ENCODE measurements at regions not wholly inside any gene's neighbourhood (a gene's known extent, or its start where the extent isn't known, plus 50 kb on each side); places are given as distances from the start of the nearest gene placed in this dataset.
A peak's percentile ranks its signal among the peaks of the same experiment; 100 is the strongest.

DNA sequence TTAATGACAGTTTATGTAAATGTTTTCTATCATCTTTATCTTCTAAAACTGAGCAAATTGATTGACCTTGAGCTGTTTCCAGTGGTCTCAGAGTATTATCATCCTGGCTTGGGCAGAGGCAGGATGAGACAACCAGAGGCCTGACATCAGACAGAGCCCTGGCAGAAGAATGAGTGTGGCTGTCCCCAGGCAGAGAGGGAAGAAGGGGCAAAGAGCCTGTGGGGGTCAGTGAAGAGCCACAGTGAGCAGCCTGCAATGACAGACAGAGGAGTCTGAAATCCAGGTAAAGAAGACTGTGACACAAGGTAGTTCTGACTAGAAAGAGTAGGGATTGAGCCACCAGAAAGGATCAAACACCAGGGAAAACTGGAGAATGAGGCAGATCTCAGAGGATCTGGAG is 182.4 kb upstream of the ARSJ start:
- DNase-seq (ENCODE audit: low read depth in 3 of 3, low spot score in 2 of 3) = no peak

DNA sequence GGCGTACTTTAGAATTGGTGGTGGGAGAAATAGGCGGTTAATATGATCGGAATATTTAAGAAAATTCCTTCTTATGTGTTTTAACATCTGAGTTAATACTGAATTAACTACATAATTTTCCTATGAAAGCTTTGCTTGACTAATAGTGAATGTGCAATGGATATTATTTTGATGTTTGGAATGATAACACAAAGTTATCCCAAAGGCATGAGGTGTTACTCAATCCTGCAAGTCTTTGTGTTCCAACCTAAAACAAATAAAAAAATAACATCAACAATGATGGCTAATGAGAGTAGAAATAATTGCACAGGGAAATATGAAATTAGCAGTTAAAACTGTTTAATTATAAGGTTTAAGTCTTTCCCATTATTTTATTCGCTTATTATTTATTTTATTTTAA is 183.6 kb upstream of the ARSJ start:
- no peak for DNase-seq (ENCODE audit: low read depth in 3 of 3, low spot score in 2 of 3)

DNA sequence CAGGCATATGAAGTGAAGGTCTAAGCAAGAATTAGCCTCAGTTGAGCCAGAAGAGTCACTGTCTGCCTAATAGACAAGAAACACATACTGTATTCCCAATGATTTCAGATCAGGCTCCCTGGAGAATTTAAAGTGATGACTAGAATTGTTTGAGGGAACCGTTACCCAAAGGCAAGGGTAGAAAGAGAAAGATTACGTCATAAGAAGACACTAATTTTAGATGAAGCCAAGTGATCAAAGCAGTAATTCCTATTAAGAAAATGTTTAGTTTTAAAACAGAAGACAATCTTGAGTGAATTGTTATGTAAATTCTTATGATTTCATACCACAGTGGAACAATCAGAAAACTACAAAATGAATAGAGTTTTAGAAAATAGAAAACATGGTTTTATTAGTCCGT is 194.5 kb upstream of the ARSJ start:
- no peak for DNase-seq (ENCODE audit: low read depth in 3 of 3, low spot score in 2 of 3)

DNA sequence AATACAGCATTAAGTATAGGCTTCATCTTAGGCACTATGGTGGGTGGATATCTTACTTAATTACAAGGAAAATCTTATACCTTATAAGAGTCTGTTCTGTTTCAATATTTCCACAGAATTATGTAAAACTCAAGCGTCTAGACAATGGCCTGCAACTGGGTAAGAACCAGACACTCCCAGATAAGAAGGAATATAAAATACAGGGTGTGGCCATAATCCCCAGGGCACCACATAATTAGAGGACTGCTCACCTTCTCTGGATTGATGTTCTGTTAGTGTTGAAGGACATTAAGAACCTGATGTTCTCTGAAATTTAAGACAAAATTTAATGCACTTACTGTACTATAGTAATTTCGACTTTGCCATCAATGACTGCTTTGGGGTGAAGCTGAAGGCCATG is 198.2 kb upstream of the ARSJ start:
- DNase-seq (ENCODE audit: low read depth in 3 of 3, low spot score in 2 of 3) = no peak

- DNase-seq (ENCODE audit: low read depth in 3 of 3, low spot score in 2 of 3) = no peak
Measured at GRCh38 chr4:114178392-114178791, 198.9 kb upstream of the ARSJ start.

DNA sequence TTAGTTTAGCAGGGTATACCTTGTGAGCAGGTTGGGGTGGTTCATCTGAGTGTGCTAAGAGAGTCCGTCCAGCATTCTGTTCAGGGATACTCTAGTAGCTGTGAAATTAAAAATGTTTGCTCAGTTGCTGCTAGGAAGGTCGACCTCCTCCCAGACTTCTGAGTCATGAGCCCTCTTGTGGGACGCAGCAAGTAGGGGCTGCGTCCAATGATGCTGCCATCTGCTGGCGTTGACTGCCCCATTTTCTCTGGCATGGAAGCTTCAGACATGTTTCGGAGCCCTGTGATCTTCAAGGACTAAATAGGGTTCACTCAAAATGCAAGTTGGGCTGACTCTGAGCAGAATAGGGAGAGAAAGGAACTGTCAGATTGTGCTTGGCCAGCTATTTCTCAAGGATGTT is 201.0 kb upstream of the ARSJ start:
- peak in 1 of 3 donors; percentile 12 for DNase-seq (ENCODE audit: low read depth in 3 of 3, low spot score in 2 of 3)

GRCh38 chr4:114184901-114185300 is 205.5 kb upstream of the ARSJ start:
- no peak for DNase-seq (ENCODE audit: low read depth in 3 of 3, low spot score in 2 of 3)

- DNase-seq (ENCODE audit: low read depth in 3 of 3, low spot score in 2 of 3) = no peak
Measured at GRCh38 chr4:114187592-114187991, 208.1 kb upstream of the ARSJ start.

DNA sequence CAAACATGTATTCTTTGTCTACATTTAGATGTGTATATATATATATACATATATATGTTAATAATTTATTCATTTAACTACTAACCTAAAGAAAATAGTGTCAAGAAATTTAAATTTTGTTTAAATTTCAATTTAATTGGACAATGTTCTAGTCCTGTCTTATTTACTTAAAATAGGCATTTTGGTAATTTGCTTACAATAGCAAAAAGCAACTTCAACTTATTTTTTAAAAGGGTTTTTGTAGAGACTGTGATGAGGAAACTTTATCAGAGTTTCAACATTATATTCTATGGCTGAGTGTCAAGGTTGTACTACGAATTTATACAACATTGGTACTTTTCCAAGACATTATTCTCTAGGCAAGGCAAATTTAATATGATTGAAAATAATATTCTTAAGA is 212.0 kb upstream of the ARSJ start:
- no peak for DNase-seq (ENCODE audit: low read depth in 3 of 3, low spot score in 2 of 3)

DNA sequence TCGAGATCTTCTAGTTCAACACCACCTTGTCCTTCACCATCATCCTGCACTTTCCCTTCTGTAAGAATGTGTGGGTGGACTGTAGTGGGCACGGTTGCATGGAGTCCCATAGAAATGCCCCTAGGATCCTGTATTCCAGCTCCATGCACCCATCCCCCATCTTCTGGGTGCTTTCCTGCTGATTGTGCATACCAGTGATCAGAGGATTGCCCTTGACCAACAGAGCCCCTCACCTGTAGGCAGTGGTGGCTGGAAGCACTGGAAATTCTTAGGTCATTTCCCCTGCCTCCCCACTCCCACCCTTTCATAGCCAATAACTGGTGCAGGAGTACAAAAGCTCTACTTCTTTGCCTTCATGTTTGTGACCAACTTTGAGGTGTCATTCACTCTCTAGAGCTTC is 213.4 kb upstream of the ARSJ start:
- DNase-seq (ENCODE audit: low read depth in 3 of 3, low spot score in 2 of 3) = no peak

GRCh38 chr4:114193624-114194399 is 214.4 kb upstream of the ARSJ start:
- DNase-seq (ENCODE audit: low read depth in 3 of 3, low spot score in 2 of 3) = no peak

DNA sequence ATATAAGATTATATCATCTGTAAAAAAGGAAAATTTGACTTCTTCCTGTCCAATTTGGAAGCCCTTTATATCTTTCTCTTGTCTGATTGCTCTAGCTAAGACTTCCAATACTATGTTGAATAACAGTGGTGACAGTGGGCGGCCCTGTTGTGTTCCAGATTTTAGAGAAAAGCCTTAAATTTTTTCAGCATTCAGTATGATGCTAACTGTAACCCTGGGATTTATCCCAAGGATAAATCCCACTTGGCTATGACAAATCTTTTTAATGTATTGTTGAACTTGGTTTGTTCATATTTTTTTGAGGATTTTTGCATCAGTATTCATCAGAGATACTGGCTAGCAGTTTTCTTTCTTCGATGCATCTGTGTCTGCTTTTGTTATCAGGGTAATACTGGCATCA is 217.2 kb upstream of the ARSJ start:
- no peak for DNase-seq (ENCODE audit: low read depth in 3 of 3, low spot score in 2 of 3)

DNA sequence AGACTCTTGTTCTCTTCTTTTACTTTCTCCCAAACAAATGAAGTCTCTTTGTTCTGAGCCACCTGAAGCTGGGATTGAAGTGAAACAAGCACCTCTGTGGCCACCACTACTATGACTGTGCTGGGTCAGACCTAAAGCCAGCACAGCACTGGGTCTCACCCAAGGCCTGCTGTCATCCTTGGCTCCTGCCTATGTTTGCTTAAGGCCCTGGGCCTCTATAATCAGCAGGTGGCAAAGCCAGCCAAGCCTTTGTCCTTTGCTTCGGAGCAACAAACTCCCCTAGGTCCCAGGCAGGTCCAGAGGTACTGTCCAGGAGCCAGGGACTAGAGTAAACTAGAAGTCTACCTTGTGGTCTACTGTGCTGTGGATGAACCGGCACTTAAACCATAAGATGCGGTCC is 220.6 kb upstream of the ARSJ start:
- no peak for DNase-seq (ENCODE audit: low read depth in 3 of 3, low spot score in 2 of 3)

- DNase-seq (ENCODE audit: low read depth in 3 of 3, low spot score in 2 of 3) = no peak
Measured at GRCh38 chr4:114205261-114205660, 225.8 kb upstream of the ARSJ start.

GRCh38 chr4:114208574-114209151 is 229.2 kb upstream of the ARSJ start:
- DNase-seq (ENCODE audit: low read depth in 3 of 3, low spot score in 2 of 3) = no peak

GRCh38 chr4:114209584-114209983 is 230.1 kb upstream of the ARSJ start:
- no peak for DNase-seq (ENCODE audit: low read depth in 3 of 3, low spot score in 2 of 3)

GRCh38 chr4:114211556-114211955 is 232.1 kb upstream of the ARSJ start:
- no peak for DNase-seq (ENCODE audit: low read depth in 3 of 3, low spot score in 2 of 3)

GRCh38 chr4:114217150-114217817 is 237.8 kb upstream of the ARSJ start:
- no peak for DNase-seq (ENCODE audit: low read depth in 3 of 3, low spot score in 2 of 3)

GRCh38 chr4:114223580-114223979 is 244.1 kb upstream of the ARSJ start:
- no peak for DNase-seq (ENCODE audit: low read depth in 3 of 3, low spot score in 2 of 3)

DNA sequence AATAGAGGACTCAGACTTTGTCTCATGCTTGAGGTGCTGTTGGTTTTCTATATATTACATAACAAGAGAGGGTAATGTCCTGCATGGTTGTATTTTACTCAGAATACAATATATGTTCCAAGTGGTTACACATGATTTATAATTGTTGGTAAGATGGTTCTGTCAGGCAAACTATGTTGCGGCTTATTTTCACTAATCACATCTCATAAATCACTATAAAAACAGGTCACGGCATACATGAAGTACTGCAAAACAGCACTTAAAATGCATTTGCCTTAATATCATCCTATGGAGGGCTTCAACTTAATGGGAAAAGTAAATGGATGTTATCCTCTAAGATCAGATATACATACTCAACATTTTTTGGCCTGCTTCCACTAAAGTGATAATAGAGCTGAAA is 246.0 kb upstream of the ARSJ start:
- no peak for DNase-seq (ENCODE audit: low read depth in 3 of 3, low spot score in 2 of 3)

GRCh38 chr4:114226179-114226578 is 246.7 kb upstream of the ARSJ start:
- DNase-seq (ENCODE audit: low read depth in 3 of 3, low spot score in 2 of 3) = no peak

Measured in right renal cortex interstitium (tissue), 3 donors.